ENCODE measurements at regions not wholly inside any gene's neighbourhood (a gene's known extent, or its start where the extent isn't known, plus 50 kb on each side); places are given as distances from the start of the nearest gene placed in this dataset.
"Not testable (repeated sequence)": the region's sequence is repeated elsewhere in the genome, so short reads cannot be mapped to it uniquely, and the experiment has no call there.

GRCh38 chr14:30330445-30330844 is 228.5 kb upstream of the G2E3 start:
- DNase-seq, result no peak

- no peak for DNase-seq
Measured at GRCh38 chr14:30331030-30331429, 227.9 kb upstream of the G2E3 start.

- no peak for DNase-seq
Measured at GRCh38 chr14:30332374-30332773, 226.6 kb upstream of the G2E3 start.

GRCh38 chr14:30333934-30334333 is 225.0 kb upstream of the G2E3 start:
- DNase-seq, result no peak

- no peak for DNase-seq
Measured at GRCh38 chr14:30337456-30337855, 221.5 kb upstream of the G2E3 start.

GRCh38 chr14:30339311-30339901 is 219.6 kb upstream of the G2E3 start:
- no peak for DNase-seq

- no peak for DNase-seq
Measured at GRCh38 chr14:30340495-30340894, 218.5 kb upstream of the G2E3 start.

GRCh38 chr14:30345511-30345910 is 213.4 kb upstream of the G2E3 start:
- DNase-seq, result no peak

- no peak for DNase-seq
Measured at GRCh38 chr14:30348445-30348844, 210.5 kb upstream of the G2E3 start.

- DNase-seq, result no peak
Measured at GRCh38 chr14:30349520-30349919, 209.4 kb upstream of the G2E3 start.

- DNase-seq, result no peak
Measured at GRCh38 chr14:30354439-30354838, 204.5 kb upstream of the G2E3 start.

- no peak for DNase-seq
Measured at GRCh38 chr14:30355431-30355913, 203.5 kb upstream of the G2E3 start.

- no peak for DNase-seq
Measured at GRCh38 chr14:30356438-30357202, 202.3 kb upstream of the G2E3 start.

GRCh38 chr14:30357791-30358190 is 201.2 kb upstream of the G2E3 start:
- DNase-seq, result no peak

- DNase-seq, result no peak
Measured at GRCh38 chr14:30362369-30363218, 196.4 kb upstream of the G2E3 start.

- DNase-seq, result not testable (repeated sequence)
Measured at GRCh38 chr14:30363219-30363880, 195.6 kb upstream of the G2E3 start.

- no peak for DNase-seq
Measured at GRCh38 chr14:30369502-30370180, 189.3 kb upstream of the G2E3 start.

- no peak for DNase-seq
Measured at GRCh38 chr14:30373053-30373452, 185.9 kb upstream of the G2E3 start.

GRCh38 chr14:30373526-30373925 is 185.4 kb upstream of the G2E3 start:
- DNase-seq, result no peak

- DNase-seq, result no peak
Measured at GRCh38 chr14:30375296-30375892, 183.6 kb upstream of the G2E3 start.

- DNase-seq, result no peak
Measured at GRCh38 chr14:30381861-30382480, 177.0 kb upstream of the G2E3 start.

- no peak for DNase-seq
Measured at GRCh38 chr14:30385925-30386324, 173.0 kb upstream of the G2E3 start.

All from T1000 (cell line).